NT2/D1 (cell line): ENCODE measurements at regions not wholly inside any gene's neighbourhood (a gene's known extent, or its start where the extent isn't known, plus 50 kb on each side); places are given as distances from the start of the nearest gene placed in this dataset.

Source experiments
- SUZ12 ChIP-seq: IDR thresholded peaks from 2 replicates; pipeline ENCODE4 v1.6.1; 2011; ENCODE audit not compliant: insufficient read length, insufficient read depth; ENCODE audit errors: extremely low read depth
- YY1 ChIP-seq: IDR thresholded peaks from 2 replicates; pipeline ENCODE4 v1.6.1; 2011; ENCODE audit not compliant: insufficient read length, insufficient read depth

DNA sequence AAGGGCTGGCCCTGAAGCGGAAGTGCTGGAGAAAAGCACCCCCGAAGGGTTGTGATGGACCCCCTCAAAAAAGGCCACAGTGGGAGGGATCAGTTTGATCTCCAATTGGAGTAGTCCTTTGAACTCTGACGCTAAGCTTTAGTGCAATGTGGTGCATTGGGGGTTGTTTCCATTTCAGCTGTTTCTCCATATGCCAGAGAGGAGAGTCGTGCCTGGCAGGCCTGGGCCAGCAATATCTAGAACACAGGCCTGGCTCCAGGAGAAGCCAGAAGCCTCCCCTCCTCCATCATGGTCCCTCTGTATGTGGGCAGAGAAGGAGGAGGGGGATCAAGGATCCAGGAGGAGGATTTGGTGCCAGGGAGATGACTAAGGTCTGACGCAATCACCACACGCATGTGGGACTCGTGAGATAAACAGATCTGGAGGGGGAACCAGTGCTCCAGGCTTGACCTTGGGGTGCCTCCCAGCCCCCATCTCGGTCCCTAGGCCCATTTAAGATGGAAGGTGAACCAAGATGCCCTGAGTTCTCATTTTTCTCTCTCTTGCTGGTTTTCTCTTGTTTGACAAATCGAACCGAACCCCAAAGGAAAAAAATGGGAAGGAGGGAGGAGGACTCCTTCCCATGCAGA, 517.4 kb upstream of the JARID2 start:
- no peak for TF ChIP-seq SUZ12
- no peak for TF ChIP-seq YY1
